ENCODE measurements at regions not wholly inside any gene's neighbourhood (a gene's known extent, or its start where the extent isn't known, plus 50 kb on each side); places are given as distances from the start of the nearest gene placed in this dataset.

GRCh38 chr15:61393524-61393923 is 164.4 kb upstream of the RORA start:
- TF ChIP-seq CTCF (IDR thresholded peaks at IDR 0.05; ENCODE audit: extremely low read depth in 1 of 2, insufficient read depth in 1 of 2, low read depth in 1 of 2, low read length in 2 of 2) (no peak), EZH2 (IDR thresholded peaks at IDR 0.05; ENCODE audit: borderline replicate concordance, low read depth, low read length, severe bottlenecking) (no peak), POLR2A (IDR thresholded peaks at IDR 0.05; ENCODE audit: low read depth, low read length) (no peak), POLR2AphosphoS5 (IDR thresholded peaks at IDR 0.05; ENCODE audit: insufficient read depth, low read depth, low read length) (no peak), MYC (IDR thresholded peaks at IDR 0.05; ENCODE audit: low read depth, low read length) (no peak), MAX (IDR thresholded peaks at IDR 0.05; ENCODE audit: insufficient read depth, insufficient read length) (no peak)
